HUDEP-2 (cell line): ENCODE measurements at regions not wholly inside any gene's neighbourhood (a gene's known extent, or its start where the extent isn't known, plus 50 kb on each side); places are given as distances from the start of the nearest gene placed in this dataset.

Experiments used
- DNase-seq, 76 experiments: peaks; one replicate each; lab custom pipeline; 2025; ENCODE audit not compliant: unreplicated experiment in 76 of 76; lab: John Stamatoyannopoulos, UW

DNA sequence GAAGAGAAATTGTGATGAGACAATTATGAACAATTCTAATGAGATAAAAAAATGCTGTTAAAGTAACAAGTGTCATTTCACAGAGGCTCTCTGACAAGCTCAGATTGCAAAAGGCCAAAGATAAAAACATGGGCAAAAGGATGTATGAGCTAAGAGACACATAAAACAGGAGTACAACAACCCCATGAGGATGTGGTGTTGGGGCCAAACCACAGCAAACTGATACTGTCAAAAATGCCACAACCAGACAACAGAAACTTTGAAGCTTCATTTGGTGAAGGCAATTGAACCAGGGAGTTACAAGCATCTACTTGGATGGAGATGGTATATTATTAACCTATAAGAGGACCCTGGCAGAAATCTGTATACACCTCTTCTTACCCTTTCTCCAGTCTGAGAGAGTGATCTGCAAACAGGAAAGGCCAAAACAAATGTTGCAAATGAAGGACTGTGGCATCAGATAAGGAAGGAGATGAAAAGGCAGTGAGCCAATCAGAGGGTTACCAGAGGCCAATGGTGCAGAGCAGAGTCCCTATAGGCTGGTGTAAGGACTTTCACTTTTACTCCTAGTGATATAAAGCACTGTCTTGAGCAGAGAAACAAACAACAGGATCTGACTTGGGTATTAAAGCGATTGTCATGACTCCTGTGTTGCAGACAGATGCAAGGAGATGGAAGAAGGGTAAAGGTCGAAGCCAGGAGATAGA, 659.0 kb downstream of the NTRK3 start:
- DNase-seq = peak in 16 of 76 experiments; percentile 9 to 59 (median 21)

DNA sequence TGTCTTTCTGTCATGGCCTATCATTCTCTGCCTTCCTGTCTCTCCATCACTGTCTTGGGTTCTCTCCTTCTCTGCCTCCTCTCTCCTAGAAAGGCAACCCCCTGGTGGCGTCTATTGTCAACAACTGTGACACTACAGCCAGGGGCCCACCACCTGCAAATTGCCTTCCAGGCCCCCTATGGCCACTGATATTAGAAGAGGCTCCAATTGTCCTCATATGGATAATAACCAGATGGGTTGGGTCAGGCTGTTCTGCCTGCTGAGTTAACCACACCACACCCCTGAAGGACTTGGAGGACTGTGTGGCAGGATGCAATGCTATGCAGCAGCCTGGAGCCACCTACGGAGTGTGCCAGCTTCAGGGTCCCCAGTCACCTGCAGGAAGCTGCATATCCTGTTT, 665.0 kb downstream of the NTRK3 start:
- DNase-seq = no peak

DNA sequence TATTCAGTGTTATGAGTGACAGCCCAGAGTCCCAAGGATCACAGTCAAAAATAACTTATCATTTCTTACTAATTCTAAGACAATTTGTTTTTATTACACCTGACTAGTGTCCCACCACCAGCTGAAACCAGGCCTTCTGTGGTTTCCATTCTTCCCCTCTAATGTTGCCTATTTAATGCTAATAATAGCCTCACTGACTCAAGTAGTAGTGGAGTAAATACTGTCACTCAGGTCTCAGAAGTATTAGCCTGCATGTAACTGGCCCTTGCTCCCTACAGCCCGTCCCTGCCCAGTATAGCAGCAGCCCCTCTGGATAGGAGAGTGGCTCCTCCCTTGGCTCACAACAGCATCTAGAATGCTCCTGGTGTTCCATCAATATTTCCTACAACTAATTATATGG, 665.5 kb downstream of the NTRK3 start:
- no peak for DNase-seq

DNA sequence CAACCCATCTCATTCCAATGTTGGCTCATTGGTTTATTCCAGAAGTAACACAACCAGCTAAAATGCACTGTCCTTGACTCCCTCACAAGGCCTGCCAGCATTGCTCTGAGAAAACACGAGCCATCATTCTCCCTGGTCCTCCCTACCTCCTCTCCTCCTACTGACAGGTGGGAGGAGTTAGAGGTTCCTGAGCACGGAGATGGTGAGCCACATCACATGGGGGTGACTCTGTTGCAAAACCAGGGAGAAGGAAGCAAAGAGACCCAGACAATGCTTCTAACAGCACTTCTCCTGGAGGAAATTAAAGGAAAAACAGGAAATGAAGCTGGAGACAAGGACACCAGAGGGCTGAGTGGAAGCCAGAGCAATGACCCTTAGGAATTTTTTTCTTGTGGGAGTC, 667.4 kb downstream of the NTRK3 start:
- no peak for DNase-seq

DNA sequence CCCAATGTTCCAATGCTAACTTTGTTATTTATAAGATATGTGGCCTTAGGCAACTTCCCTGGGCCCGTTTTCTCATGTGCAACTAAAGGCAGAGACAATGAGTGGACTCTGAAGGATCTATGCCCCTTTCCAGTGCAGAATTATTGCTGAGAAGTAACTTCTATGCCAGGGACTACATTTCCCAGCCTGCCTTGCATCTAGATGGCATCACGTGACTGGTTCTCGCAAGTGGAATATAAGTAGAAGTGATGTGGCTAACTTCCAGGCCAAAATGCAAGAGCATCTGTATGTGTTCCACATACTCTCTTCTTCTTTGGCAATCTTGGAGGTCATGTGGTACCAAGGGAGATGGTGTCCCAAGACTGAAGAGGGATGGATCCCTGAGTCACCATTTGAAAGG, 674.4 kb downstream of the NTRK3 start:
- DNase-seq = peak in 2 of 76 experiments; percentile 5 to 6

DNA sequence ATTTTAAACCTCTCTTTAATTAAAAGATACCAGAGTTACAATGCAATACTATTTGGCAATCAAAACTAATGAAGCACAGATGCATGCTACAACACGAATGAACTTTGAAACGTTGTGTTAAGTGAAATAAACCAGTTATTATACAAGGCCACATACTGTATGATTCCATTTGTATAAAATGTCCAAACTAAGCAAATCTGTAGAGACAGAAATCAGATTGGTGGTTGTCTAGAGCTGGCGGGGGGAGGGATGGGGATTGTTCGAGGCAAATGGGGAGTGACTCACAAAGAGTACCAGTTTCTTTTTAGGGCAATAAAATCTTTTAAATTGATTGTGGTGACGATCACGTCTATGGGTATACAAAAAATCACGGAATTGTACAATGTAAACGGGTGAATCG, 677.0 kb downstream of the NTRK3 start:
- no peak for DNase-seq

DNA sequence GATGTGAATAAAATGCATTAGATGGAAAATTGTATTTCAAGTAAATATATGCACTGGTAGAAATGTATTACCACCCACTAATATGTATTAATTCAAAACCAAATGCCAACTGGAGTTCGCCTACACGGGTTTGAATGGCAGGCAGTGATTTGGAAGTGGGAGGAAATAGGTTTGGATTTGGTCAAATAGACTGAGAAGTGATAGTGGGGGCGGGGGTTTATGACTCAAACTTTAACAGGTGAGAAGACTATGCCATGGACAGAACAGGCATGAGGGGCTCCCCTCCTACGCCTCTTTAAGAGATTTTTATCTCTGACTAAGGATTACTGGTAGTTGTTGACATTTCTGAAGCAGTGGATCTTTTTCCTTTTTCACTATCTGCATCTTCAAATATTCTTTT, 677.8 kb downstream of the NTRK3 start:
- DNase-seq = no peak

DNA sequence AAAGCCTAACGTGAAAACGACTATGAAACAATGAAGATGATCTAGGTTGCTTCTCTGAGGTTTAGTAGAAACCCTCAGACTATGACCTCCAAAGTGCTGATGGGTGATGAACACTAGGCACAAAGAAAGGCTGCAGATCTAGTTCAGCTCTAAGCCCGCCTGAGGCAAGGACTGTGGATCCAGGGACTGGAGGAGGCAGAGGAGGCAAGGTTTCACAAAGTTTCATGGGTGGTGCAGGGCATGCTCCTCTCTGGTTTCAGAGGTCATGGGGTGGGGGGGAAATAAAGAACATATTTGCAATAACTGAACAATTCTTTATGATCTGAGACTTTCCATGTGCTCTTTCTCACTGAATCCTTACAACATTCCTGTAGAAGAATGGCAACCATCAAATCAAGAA, 679.2 kb downstream of the NTRK3 start:
- no peak for DNase-seq

DNA sequence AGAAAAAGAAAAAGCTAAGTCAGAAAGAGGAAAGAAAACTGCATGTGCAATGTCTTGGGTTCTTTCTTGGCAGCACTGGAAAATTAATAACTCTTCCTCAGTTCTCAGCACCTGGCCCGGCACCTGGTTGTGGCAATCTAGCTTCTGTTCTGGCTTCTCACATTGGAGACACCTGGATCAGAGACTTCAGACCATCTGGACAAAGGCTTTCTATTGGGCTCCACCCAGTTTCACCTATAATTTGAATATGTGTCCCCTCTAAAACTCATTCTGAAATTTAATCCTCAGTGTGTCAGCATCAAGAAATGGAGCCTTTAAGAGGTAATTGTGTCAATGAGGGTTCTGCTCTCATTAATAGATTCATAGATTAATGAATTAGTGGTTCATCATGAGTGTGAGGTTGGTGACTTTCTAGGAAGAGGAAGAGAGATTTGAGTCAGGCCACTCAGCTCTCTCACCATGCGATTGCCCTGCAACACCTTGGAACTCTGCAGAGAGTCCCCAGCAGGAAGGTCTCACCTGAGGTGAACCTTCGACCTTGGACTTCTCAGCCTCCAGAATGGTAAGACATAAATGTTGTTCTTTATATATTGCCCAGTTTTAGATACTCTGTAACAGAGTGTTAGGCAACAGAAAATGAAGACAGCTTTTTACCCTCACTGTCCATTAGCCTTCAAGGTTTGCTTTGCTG, 679.9 kb downstream of the NTRK3 start:
- DNase-seq = peak in 2 of 76 experiments; percentile 6

DNA sequence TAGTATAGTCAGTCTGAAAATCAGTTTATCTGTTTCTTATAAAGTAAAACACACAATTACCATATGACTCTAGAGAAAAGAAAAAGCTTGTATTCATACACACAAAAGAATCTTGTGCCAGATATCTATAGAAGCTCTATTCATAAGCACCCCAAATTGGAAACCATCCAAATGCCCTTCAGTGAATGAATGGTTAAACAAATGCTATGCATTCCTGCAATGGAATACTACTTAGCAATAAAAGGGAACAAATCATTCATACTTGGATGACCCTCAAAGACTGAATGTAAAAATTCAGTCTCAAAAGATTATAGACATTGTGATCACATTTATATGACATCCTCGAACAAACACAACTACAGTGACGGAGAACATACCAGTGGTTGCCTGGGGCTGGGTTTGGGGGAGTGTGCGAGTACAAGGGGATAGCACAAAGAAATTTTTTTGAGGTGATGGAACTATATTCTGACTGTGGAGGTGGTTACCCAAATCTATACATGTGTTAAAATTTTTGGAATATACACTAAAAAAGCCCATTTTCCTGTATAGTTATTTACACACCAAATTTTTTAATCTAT, 680.6 kb downstream of the NTRK3 start:
- DNase-seq = no peak

DNA sequence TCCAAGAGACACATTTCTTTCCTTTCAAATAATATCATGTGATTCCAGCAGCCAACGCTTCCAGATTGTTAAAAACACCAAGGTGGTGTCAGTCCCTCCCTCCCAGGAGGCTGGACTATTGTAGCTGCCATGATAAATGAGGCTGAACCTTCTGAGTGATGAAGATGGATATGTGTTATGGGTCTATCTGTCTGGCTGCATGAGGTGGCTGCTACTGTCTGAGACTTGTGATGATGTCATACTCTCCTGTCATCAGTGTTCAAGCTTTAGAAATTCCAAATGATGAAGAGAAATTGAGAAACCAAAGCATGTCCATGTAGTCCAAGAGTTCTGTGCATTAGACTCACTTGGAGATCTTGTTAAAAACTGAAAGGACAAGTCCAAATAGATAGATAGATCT, 683.0 kb downstream of the NTRK3 start:
- DNase-seq = no peak

DNA sequence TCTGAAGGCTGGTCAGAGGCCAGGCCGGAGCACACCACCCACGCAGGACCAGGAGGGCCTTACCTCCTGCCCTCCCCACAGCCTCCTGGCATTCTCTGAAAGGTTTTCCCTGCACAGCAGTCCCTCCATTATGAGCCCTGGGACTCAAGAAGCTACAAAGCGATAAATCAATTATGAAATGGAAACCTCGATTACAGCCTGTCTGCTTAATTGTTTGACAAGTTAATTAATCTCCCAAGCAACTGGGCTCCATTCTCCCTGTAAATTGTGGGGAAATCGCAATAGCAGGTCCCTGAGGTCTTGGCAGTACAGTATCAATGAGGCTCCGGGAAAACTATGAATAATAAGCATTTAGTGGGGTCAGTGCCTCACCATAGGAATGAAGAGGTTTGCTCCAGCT, 683.5 kb downstream of the NTRK3 start:
- no peak for DNase-seq

DNA sequence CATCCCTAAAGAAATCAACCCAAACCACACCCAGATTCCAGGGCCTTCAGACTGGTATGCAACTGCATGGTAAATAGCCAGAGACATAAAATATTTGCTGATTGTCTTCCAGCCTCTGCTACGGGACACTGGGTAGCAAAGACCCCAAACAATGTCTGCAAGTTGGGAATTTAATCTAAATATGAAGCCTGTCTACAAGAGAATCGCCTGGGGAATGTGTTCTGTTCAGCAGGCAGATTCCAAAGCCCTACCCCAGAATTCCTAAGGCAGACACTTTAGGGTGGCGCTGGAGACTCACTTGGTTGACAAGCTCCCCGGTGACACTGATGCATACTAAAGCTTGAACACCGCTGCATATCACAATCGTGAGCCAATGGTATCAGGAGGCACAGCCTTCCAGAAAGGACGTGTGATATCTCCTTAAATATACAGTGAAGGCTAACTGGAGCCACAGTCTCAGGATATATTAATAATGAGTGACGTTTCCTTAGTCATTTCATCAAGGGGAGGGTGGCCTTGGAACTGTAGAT, 684.1 kb downstream of the NTRK3 start:
- DNase-seq = no peak

DNA sequence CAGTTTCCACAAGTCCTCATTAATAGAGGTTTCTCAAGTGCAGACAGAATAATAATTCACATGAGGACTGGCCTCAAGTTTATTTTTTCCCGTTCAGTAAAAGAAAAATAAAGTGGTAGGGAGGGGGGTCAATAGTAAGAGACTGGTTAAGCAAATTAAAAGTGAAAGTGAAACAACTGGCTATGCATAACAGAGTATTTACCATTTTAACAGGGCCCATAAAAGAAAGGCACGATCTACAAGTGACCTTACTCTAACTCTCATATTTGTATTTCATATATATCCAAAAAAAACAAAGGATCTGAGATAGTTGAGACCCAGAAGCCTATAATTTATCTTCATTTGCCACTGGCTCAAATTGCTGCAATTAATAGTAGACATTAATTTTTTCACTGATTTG, 686.3 kb downstream of the NTRK3 start:
- no peak for DNase-seq

DNA sequence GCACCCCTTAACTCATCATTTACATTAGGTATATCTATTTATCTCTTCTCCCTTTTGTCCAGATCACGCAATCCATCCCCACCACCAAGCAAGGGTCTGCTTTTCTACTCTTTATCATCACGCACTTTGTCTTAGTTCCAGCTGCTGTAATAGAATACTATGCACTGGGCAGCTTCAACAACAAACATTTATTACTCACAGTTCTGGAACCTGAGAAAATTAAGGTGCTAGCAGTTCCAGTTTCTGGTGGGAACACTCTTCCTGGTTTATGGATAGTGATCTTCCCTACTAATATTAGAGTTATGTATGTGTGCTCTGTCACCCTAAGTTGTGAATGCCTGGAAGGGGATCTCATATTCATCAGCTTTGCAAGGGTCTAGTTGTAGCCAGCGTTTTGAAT, 687.0 kb downstream of the NTRK3 start:
- no peak for DNase-seq

DNA sequence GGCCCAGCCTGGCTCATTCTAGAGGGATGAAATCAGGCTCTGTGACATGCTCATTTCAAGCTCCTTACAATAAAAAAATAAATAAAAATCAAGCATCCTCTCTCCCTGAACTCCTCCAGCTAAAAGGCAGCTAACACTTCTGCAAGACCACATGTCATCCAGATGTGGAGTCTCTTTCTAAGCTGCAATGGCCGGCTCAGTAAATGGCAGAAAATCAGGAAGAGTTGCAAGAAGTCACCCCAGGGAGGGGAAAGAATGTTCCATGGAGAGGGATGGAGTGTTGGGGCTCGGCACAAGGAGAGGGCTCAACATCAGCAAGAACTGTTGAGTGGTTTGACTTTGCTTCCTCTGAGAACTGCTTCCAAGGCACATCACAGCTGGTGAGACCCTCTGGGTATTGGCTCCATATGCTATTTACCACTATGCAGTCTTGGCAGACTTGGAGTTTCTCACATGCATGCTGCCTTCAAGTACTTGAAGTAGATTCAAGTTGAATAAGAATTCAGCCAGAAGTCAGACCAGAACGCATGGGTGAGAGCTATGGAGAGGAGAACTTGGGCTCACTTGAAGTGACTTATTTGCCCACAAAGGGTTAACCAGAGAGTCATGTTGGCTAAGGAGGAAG, 689.0 kb downstream of the NTRK3 start:
- no peak for DNase-seq

DNA sequence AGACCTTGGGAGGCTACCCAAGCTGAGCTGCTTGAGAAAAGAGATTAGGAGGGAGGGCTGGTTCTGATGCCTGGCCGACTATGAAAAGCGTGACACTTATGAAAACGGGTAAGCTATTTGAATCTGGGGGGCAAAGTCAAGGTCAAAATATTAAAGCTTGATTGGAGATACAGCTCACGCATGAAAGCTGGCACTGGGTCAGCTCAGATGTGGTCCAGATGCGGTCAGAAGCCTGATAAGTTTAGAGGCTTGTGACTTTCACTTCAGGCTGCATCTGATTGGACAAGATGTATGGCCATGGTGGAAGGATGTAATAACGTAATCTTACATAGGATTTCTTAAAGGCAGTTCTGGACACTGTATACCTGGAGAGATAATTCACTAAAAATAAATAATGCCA, 690.3 kb downstream of the NTRK3 start:
- DNase-seq = peak in 1 of 76 experiments; percentile 4

DNA sequence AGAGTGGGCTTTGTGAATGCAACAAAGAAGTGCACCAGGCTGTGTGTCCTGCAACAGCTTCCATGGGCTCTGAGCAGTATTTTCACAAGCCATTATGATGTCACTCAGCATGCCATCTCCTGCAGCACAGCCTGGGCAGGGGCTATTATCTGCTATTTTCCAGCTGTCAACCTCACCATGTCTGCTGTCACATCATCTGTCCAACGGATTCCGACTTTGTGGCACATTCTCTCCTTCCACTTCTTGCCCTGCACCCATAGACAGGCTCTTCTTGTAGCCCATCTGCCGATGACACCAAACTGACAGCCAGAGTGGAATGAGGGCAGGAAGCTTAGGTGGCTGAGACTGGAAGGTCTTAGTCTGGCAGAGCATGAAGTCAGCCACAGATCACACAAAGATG, 691.9 kb downstream of the NTRK3 start:
- no peak for DNase-seq

DNA sequence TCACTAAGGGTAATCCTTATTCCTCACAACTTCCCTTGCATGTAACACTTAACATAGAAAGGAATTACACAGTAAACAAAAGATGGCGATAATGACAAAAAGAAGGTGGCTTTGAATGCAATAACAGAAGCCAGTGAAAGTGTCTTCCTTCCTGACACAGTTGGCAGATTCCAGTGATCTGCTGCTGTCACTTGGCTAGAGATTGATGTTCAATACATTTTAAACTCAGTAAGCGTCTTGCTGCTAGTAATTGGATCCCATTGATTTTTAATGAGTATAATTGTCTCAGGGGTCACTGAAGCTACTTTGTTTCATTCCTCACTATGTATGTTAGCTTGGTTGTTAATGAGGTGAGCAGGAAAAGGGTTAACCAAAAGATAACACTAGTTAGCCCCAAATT, 692.7 kb downstream of the NTRK3 start:
- DNase-seq = no peak

DNA sequence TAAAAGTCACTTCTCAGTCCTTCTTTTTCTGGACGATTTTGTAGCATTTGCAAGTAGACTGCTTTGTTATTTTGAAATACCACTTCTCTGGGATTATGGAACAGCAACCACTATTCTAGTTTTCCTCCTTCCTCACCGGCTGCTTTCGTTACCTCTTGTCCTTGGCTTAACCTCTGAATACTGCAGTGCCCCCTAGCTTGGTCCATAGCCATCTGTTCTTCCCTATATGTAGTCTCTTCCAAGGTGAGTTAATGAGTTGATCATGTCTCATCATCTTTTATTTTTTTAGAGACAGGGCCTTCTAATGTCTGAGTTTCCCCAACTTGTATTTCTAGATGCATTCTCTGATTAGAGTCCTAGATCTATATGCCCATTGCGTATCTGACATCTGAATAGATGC, 694.3 kb downstream of the NTRK3 start:
- DNase-seq = no peak

DNA sequence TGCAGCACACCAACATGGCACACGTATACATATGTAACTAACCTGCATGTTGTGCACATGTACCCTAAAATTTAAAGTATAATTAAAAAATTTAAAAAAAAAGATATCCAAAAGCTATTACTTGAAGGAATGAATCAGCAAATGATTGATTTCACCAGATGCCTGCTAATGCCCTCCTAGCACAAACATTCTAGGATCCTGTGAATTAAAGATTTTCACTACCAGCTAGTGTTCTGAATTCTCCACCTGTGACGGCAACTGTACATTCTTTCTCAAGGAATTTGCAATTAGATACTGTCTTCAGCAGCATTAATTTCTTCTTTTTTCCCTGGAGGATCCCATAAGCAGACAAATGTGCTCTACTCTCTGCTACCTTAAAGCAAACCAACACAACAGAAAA, 694.9 kb downstream of the NTRK3 start:
- DNase-seq = no peak

DNA sequence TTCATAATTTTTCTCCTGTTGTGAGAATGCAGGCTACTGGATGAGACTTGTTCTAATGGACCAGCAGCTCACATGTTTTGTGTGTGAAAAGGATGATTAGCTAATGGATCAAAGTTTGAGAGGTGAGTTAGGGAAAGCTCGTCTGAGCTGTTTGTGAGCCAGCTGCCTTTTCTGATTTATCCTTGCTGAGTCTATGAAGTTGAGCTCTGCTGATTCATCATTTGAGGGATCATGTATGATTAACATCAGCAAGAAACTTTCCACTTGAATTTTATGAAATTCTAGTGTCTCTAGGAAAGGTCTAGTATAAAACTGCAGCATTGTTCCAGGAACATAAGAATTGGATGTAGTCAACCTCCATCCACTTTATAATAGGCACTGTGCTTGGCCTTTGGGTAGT, 698.7 kb downstream of the NTRK3 start:
- no peak for DNase-seq
